Caco-2 (cell line): ENCODE measurements at regions not wholly inside any gene's neighbourhood (a gene's known extent, or its start where the extent isn't known, plus 50 kb on each side); places are given as distances from the start of the nearest gene placed in this dataset.

Source experiments
- BruUV-seq: library from RNA; stranded (reverse); fragments of 400-500 nt; replicated peaks from 2 replicates; lab custom pipeline; 2021; lab: Mats Ljungman, UMichigan
- CTCF ChIA-PET: fragments of 300-600 bp; sonication (Branson Sonifier 250); formaldehyde crosslinking; loops from one replicate; lab custom pipeline; 2022; ENCODE audit warnings: antibody characterized with exemption; lab: Charles Lee
- POLR2A ChIA-PET: fragments of 300-600 bp; sonication (Branson Sonifier 250); formaldehyde crosslinking; loops from one replicate; lab custom pipeline; 2022; ENCODE audit warnings: antibody characterized with exemption; lab: Charles Lee
- DNase-seq, 2 experiments: peaks; one replicate each; pipeline versions ENCODE4 v3.0.0 to v3.0.0-alpha.2; 2020 to 2022
- H3K27me3 ChIP-seq: replicated peaks from 2 replicates; pipeline ENCODE4 v1.6.0; 2011; ENCODE audit warnings: low read length; ENCODE audit not compliant: control insufficient read depth, insufficient read depth
- H3K36me3 ChIP-seq: 2 replicates; pipeline ENCODE4 v1.5.1; 2011; ENCODE audit warnings: low read length; ENCODE audit not compliant: control insufficient read depth, insufficient read depth
- H3K4me1 ChIP-seq: fragments of 250-450 bp; sonication (Bioruptor Pico); 2 replicates; pipeline ENCODE4 v1.5.1; 2020; ENCODE audit warnings: mild to moderate bottlenecking
- H3K4me3 ChIP-seq: 2 replicates; pipeline ENCODE4 v1.5.1; 2011; ENCODE audit warnings: low read depth, mild to moderate bottlenecking, control low read depth, low read length
- H3K9me3 ChIP-seq: fragments of 250-450 bp; sonication (Bioruptor Pico); 2 replicates; pipeline ENCODE4 v1.5.1; 2020; ENCODE audit warnings: mild to moderate bottlenecking, moderate library complexity
- H3K27ac Mint-ChIP-seq: one replicate; pipeline ENCODE4 v1.8.0; 2022; ENCODE audit warnings: mixed read lengths; ENCODE audit not compliant: unreplicated experiment
- H3K27me3 Mint-ChIP-seq: one replicate; pipeline ENCODE4 v1.8.0; 2022; ENCODE audit warnings: mixed read lengths; ENCODE audit not compliant: insufficient read depth, unreplicated experiment
- H3K36me3 Mint-ChIP-seq: one replicate; pipeline ENCODE4 v1.8.0; 2022; ENCODE audit warnings: mild to moderate bottlenecking, mixed read lengths; ENCODE audit not compliant: insufficient read depth, unreplicated experiment
- H3K4me1 Mint-ChIP-seq: one replicate; pipeline ENCODE4 v1.8.0; 2022; ENCODE audit warnings: low read depth, mixed read lengths; ENCODE audit not compliant: unreplicated experiment
- H3K4me3 Mint-ChIP-seq: one replicate; pipeline ENCODE4 v1.8.0; 2022; ENCODE audit warnings: mild to moderate bottlenecking, moderate library complexity, mixed read lengths; ENCODE audit not compliant: unreplicated experiment
- H3K9me3 Mint-ChIP-seq: one replicate; pipeline ENCODE4 v1.8.0; 2022; ENCODE audit warnings: mixed read lengths; ENCODE audit not compliant: unreplicated experiment
- CTCF ChIP-seq, 2 experiments: fragments of 200-600 bp in 1 of 2; IDR thresholded peaks; 1 replicate in 1 of 2; 2 replicates in 1 of 2; pipeline versions ENCODE4 v1.5.1 to v1.8.0; 2011 to 2022; ENCODE audit warnings: antibody characterized with exemption in 1 of 2, control low read depth in 1 of 2, inconsistent platforms in 1 of 2, low read depth in 1 of 2, low read length in 1 of 2, mild to moderate bottlenecking in 1 of 2, moderate library complexity in 1 of 2; ENCODE audit not compliant: insufficient read depth in 1 of 2, severe bottlenecking in 1 of 2, unreplicated experiment in 1 of 2
- intact Hi-C: fragments of 100-400 bp; cut with micrococcal nuclease; formaldehyde crosslinking; loops from one replicate; pipeline ENCODE4 v1.10.0; 2022; ENCODE audit not compliant: unreplicated experiment

DNA sequence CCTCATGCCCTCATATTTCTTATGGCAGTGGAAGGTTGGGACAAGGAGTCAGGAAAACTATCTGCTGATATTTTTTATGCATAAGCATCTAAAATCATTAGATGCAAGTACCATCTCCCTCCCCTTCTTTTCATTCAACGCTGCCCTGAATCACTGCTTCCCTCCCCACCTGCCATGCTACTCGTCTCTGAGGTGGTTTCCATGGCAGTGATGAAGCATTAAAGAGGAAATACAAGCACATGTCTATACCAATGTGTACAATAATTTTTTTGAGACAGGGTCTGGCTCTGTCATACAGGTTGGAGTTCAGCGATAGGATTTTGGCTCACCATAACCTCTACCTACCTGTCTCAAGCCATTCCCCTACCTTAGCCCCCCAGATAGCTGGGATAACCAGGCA, 67.5 kb upstream of the SETMAR start:
- no peaks in the 10 kb centered on the region for H3K4me1 ChIP-seq
- no peaks in the 10 kb centered on the region for H3K9me3 Mint-ChIP-seq
- H3K36me3 ChIP-seq, result no peaks in the 10 kb centered on the region
- no peaks in the 10 kb centered on the region for H3K27me3 Mint-ChIP-seq
- H3K27ac Mint-ChIP-seq, result no peak overlapping the region
- no peak overlapping the region for H3K4me3 Mint-ChIP-seq
- no peak for DNase-seq
- no peaks in the 10 kb centered on the region for H3K27me3 ChIP-seq
- no peaks in the 10 kb centered on the region for H3K4me1 Mint-ChIP-seq
- intact Hi-C loops, result no loop called here
- H3K36me3 Mint-ChIP-seq, result no peaks in the 10 kb centered on the region
- H3K9me3 ChIP-seq, result no peaks in the 10 kb centered on the region
- BruUV-seq, result no TSS peak
- CTCF ChIA-PET, result no interaction called here
- TF ChIP-seq CTCF (IDR thresholded peaks at IDR 0.05; ENCODE audit: insufficient read depth in 1 of 2, low read depth in 1 of 2, low read length in 1 of 2, severe bottlenecking in 1 of 2, unreplicated experiment in 1 of 2), result no peak
- POLR2A ChIA-PET, result no interaction called here
- no peak overlapping the region for H3K4me3 ChIP-seq

- peaks cover 6% of the 10 kb centered on the region for H3K9me3 Mint-ChIP-seq
- CTCF ChIA-PET, result no interaction called here
- BruUV-seq, result no TSS peak
- Histone ChIP-seq H3K4me3 (no peak overlapping the region), H3K9me3 (no peaks in the 10 kb centered on the region), H3K4me1 (no peaks in the 10 kb centered on the region), H3K36me3 (no peaks in the 10 kb centered on the region), H3K27me3 (no peaks in the 10 kb centered on the region)
- no peaks in the 10 kb centered on the region for H3K4me1 Mint-ChIP-seq
- intact Hi-C loops, result no loop called here
- no peak overlapping the region for H3K27ac Mint-ChIP-seq
- DNase-seq, result no peak
- no peak overlapping the region for H3K4me3 Mint-ChIP-seq
- no peak for TF ChIP-seq CTCF (IDR thresholded peaks at IDR 0.05; ENCODE audit: insufficient read depth in 1 of 2, low read depth in 1 of 2, low read length in 1 of 2, severe bottlenecking in 1 of 2, unreplicated experiment in 1 of 2)
- POLR2A ChIA-PET, result no interaction called here
- H3K27me3 Mint-ChIP-seq, result no peaks in the 10 kb centered on the region
- no peaks in the 10 kb centered on the region for H3K36me3 Mint-ChIP-seq
Observed at GRCh38 chr3:4241595-4242170, 61.5 kb upstream of the SETMAR start.

- H3K9me3 Mint-ChIP-seq, result peaks cover 6% of the 10 kb centered on the region
Observed at GRCh38 chr3:4245671-4246070, 57.5 kb upstream of the SETMAR start.

More at GRCh38 chr3:4245671-4246070, 57.5 kb upstream of the SETMAR start:
- no peaks in the 10 kb centered on the region for H3K4me1 ChIP-seq
- peak in 1 of 2 experiments; percentile 20 for TF ChIP-seq CTCF (IDR thresholded peaks at IDR 0.05; ENCODE audit: insufficient read depth in 1 of 2, low read depth in 1 of 2, low read length in 1 of 2, severe bottlenecking in 1 of 2, unreplicated experiment in 1 of 2)
- Mint-ChIP-seq H3K4me3 (no peak overlapping the region), H3K27me3 (no peaks in the 10 kb centered on the region), H3K27ac (no peak overlapping the region), H3K4me1 (no peaks in the 10 kb centered on the region), H3K36me3 (no peaks in the 10 kb centered on the region)
- H3K9me3 ChIP-seq, result no peaks in the 10 kb centered on the region
- H3K36me3 ChIP-seq, result no peaks in the 10 kb centered on the region
- ChIA-PET POLR2A (no interaction called here), CTCF (no interaction called here)
- DNase-seq, result peak; percentile 6 to 36
- intact Hi-C loops, result no loop called here
- H3K27me3 ChIP-seq, result no peaks in the 10 kb centered on the region
- H3K4me3 ChIP-seq, result no peak overlapping the region
- BruUV-seq, result no TSS peak
